Tibial artery (tissue), 4 donors: ENCODE measurements at regions not wholly inside any gene's neighbourhood (a gene's known extent, or its start where the extent isn't known, plus 50 kb on each side); places are given as distances from the start of the nearest gene placed in this dataset.

Source experiments
- DNase-seq, 2 donors: peaks; one replicate each; pipeline ENCODE4 v3.0.0-alpha.2; 2019
- H3K27ac ChIP-seq, 2 donors: fragments of 200-600 bp; sonication (generic) in 1 of 2; 1 replicate in 1 of 2; 2 replicates in 1 of 2; pipeline ENCODE4 v1.5.1; 2018 to 2019; ENCODE audit warnings: mild to moderate bottlenecking in 1 of 2
- H3K27me3 ChIP-seq, 2 donors: fragments of 200-600 bp; sonication (generic) in 1 of 2; one replicate each; pipeline versions ENCODE4 v1.5.1 to v1.6.0; 2016 to 2019
- H3K36me3 ChIP-seq, 3 donors: fragments of 200-600 bp; sonication (generic) in 2 of 3; one replicate each; pipeline ENCODE4 v1.5.1; 2016 to 2019; ENCODE audit warnings: mild to moderate bottlenecking in 2 of 3
- H3K4me1 ChIP-seq, 4 donors: fragments of 200-600 bp; sonication (generic) in 2 of 4; 1 replicate in 3 of 4; 2 replicates in 1 of 4; pipeline ENCODE4 v1.5.1; 2016 to 2019
- H3K4me3 ChIP-seq, 2 donors: fragments of 200-600 bp; sonication (generic) in 1 of 2; 1 replicate in 1 of 2; 2 replicates in 1 of 2; pipeline ENCODE4 v1.5.1; 2018 to 2019; ENCODE audit warnings: mild to moderate bottlenecking in 2 of 2
- H3K9me3 ChIP-seq, 3 donors: fragments of 200-600 bp; sonication (generic) in 1 of 3; one replicate each; pipeline ENCODE4 v1.5.1; 2016 to 2019
- intact Hi-C: fragments of 100-400 bp; cut with DNase I; formaldehyde crosslinking; loops from one replicate; pipeline ENCODE4 v1.15.0; 2023; ENCODE audit warnings: low total_unique reads
- TF ChIP-seq, protein P1 (sequence below), 2 experiments: fragments of 200-600 bp in 1 of 2; fragments of 450-650 bp in 1 of 2; IDR thresholded peaks; one replicate each; pipeline ENCODE4 v1.5.1; 2017 to 2019; ENCODE audit warnings: antibody characterized with exemption in 2 of 2, mild to moderate bottlenecking in 1 of 2, moderate library complexity in 1 of 2

DNA sequence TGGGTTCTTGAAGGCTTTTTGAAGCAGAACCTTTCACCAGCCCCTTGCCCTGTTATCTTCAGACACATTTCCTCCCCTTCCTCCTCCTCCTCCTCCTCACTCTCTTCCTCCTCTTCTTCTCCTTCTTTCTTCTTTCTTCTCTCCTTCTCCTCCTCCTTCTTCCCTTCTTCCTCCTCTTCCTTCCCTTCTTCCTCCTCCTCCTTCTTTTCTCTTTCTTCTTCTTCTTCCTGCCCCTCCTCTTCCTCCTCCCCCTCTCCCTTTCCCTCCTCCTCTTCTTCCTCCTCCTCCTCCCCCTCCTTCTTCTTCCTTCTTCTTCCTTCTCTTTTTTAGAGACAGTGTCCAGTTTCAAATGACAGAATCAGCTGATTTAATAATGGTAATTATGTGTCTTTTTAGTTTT is 226.0 kb downstream of the DKK2 start:
- Histone ChIP-seq H3K9me3 (no peaks in the 10 kb centered on the region), H3K4me1 (no peaks in the 10 kb centered on the region), H3K36me3 (no peaks in the 10 kb centered on the region), H3K27me3 (no peaks in the 10 kb centered on the region), H3K4me3 (no peak overlapping the region), H3K27ac (no peak overlapping the region)
- TF ChIP-seq, protein P1, sequence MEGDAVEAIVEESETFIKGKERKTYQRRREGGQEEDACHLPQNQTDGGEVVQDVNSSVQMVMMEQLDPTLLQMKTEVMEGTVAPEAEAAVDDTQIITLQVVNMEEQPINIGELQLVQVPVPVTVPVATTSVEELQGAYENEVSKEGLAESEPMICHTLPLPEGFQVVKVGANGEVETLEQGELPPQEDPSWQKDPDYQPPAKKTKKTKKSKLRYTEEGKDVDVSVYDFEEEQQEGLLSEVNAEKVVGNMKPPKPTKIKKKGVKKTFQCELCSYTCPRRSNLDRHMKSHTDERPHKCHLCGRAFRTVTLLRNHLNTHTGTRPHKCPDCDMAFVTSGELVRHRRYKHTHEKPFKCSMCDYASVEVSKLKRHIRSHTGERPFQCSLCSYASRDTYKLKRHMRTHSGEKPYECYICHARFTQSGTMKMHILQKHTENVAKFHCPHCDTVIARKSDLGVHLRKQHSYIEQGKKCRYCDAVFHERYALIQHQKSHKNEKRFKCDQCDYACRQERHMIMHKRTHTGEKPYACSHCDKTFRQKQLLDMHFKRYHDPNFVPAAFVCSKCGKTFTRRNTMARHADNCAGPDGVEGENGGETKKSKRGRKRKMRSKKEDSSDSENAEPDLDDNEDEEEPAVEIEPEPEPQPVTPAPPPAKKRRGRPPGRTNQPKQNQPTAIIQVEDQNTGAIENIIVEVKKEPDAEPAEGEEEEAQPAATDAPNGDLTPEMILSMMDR (IDR thresholded peaks at IDR 0.05) = no peak
- no peak for DNase-seq
- intact Hi-C loops = no loop called here

DNA sequence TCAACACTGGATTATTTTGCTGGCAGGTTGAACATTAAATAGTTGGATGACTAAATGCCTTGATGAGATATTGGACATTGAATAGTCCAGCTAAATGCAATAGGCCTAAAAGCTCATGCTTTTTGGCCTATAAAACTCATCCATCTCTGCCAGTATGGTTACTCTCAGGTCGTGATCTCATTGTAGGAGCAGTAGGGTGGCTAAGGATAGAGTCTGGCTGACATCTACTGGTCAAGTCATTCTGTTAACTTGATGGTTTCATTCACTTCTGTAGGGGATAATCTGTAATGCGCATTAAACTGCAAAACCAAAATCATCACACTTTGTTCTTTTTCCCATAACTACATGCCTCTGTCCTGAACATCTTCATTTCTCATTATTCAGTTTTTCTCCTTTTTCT is 227.0 kb downstream of the DKK2 start:
- no peaks in the 10 kb centered on the region for H3K36me3 ChIP-seq
- no peaks in the 10 kb centered on the region for H3K9me3 ChIP-seq
- intact Hi-C loops = no loop called here
- no peak overlapping the region for H3K4me3 ChIP-seq
- H3K27me3 ChIP-seq = no peaks in the 10 kb centered on the region
- DNase-seq = no peak
- no peaks in the 10 kb centered on the region for H3K4me1 ChIP-seq
- H3K27ac ChIP-seq = no peak overlapping the region
- TF ChIP-seq, protein P1 (IDR thresholded peaks at IDR 0.05) = peak; percentile 33 to 40

DNA sequence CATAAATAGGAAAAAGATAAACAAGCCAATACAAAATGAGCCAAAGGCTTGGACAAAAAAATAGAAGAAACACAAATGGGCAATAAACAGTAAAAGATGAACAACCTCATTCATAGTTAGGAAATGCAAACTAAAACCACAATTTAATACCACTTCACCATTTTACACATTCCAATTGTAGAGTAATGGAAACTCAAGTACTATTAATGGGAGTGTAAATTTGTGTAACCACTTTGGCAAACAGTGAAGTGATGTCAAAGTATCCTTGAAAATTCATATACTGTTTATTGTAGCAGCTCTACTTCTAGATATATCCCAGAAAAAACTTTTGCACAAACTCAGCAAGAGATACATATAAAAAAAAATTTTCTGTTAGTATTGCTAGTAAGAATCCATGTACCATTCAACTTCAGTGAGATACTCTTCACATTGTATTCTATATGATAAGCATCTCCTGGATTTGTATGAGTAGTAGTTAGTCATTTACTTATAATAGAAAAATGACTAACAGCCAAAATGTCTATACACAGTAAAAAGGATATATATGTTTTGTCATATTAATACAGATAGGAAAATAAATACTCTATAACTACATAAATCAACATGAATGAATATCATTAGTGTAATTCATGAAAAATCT is 229.8 kb downstream of the DKK2 start:
- Histone ChIP-seq H3K27ac (no peak overlapping the region), H3K4me3 (no peak overlapping the region), H3K36me3 (no peaks in the 10 kb centered on the region), H3K4me1 (peaks cover 0 to 4% (median 0%) of the 10 kb centered on the region in 4 donors), H3K27me3 (no peaks in the 10 kb centered on the region), H3K9me3 (no peaks in the 10 kb centered on the region)
- DNase-seq = no peak
- TF ChIP-seq, protein P1 (IDR thresholded peaks at IDR 0.05) = no peak
- intact Hi-C loops = no loop called here

DNA sequence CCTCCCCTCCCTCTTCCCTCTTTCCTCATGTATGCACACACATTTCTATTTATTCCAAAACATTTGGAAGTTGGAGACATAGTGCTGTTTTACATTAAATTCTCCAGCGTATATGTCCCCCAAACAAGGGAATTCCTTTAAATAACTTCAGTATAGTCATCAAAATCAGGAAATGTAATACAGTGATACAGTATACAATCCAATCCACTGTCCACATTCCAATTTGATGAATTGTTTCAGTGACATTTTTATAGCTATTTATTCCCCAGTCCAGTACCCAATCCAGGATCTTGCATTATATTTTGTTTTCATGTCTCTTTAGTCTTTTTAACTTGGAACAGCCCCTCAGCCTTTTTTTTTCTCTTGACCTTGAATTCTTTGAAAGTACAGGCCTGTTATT is 233.0 kb downstream of the DKK2 start:
- intact Hi-C loops = no loop called here
- H3K4me3 ChIP-seq = no peak overlapping the region
- no peaks in the 10 kb centered on the region for H3K36me3 ChIP-seq
- no peaks in the 10 kb centered on the region for H3K9me3 ChIP-seq
- TF ChIP-seq, protein P1 (IDR thresholded peaks at IDR 0.05) = no peak
- peaks cover 0 to 9% (median 0%) of the 10 kb centered on the region in 4 donors for H3K4me1 ChIP-seq
- no peak for DNase-seq
- H3K27me3 ChIP-seq = no peaks in the 10 kb centered on the region
- H3K27ac ChIP-seq = no peak overlapping the region

DNA sequence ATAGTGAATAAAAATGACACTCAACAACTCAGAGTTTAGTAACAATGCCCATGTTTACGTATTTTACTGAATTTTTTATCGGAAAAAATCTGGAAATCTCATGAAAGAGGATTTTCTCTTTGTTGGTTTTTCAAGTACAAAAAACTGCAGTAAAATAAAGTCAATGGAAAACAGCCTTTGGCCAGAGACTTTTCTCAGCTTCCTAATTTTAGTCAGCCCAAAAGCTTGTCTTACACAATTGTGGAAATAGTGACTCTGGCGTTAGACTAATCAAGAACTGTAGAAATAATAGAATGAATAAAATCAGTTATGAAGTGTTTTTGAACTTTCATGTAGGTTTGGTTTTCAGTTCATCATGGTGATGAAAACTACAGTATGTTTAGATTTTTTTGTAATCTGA is 234.7 kb downstream of the DKK2 start:
- no peaks in the 10 kb centered on the region for H3K27me3 ChIP-seq
- no peaks in the 10 kb centered on the region for H3K36me3 ChIP-seq
- H3K4me3 ChIP-seq = no peak overlapping the region
- intact Hi-C loops = no loop called here
- DNase-seq = no peak
- TF ChIP-seq, protein P1 (IDR thresholded peaks at IDR 0.05) = no peak
- peaks cover 0 to 9% (median 0%) of the 10 kb centered on the region in 4 donors for H3K4me1 ChIP-seq
- H3K9me3 ChIP-seq = no peaks in the 10 kb centered on the region
- H3K27ac ChIP-seq = no peak overlapping the region

DNA sequence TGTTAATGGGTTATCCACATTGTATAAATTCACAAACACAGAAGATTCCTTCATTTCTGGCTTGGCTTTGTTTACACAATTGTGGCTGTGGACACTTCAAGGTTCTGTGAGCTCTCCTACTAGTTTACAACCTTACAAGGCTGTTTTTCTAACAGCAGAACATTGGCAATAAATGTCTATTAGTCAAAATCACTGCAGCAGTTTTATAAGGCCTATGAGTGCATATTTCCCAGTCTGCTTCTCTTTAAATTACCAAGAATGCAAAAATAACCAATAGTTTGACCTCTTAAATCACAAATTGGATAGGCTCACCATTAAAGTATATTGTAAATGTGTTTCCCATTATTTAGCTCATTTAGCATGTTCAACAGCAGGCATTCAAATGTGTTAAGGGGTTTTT is 239.2 kb downstream of the DKK2 start:
- TF ChIP-seq, protein P1 (IDR thresholded peaks at IDR 0.05) = no peak
- intact Hi-C loops = no loop called here
- H3K4me3 ChIP-seq = no peak overlapping the region
- no peak for DNase-seq
- no peak overlapping the region for H3K27ac ChIP-seq
- peaks cover 0 to 9% (median 0%) of the 10 kb centered on the region in 4 donors for H3K4me1 ChIP-seq
- H3K36me3 ChIP-seq = no peaks in the 10 kb centered on the region
- no peaks in the 10 kb centered on the region for H3K27me3 ChIP-seq
- H3K9me3 ChIP-seq = no peaks in the 10 kb centered on the region
